NB4 (cell line): ENCODE measurements at regions not wholly inside any gene's neighbourhood (a gene's known extent, or its start where the extent isn't known, plus 50 kb on each side); places are given as distances from the start of the nearest gene placed in this dataset.
"Not testable (repeated sequence)": the region's sequence is repeated elsewhere in the genome, so short reads cannot be mapped to it uniquely, and the experiment has no call there.

Experiments used
- CTCF ChIP-seq: IDR thresholded peaks from one replicate; pipeline ENCODE4 v1.5.1; 2012; ENCODE audit warnings: low read depth, low read length
- POLR2A ChIP-seq: IDR thresholded peaks from 2 replicates; pipeline ENCODE4 v1.6.1; 2011; ENCODE audit warnings: mild to moderate bottlenecking; ENCODE audit not compliant: insufficient read length; ENCODE audit errors: extremely low read depth

- not testable (repeated sequence) for TF ChIP-seq CTCF, POLR2A
Measured at GRCh38 chr19:14270557-14270956, 64.6 kb upstream of the ADGRL1 start.
